ENCODE measurements at regions not wholly inside any gene's neighbourhood (a gene's known extent, or its start where the extent isn't known, plus 50 kb on each side); places are given as distances from the start of the nearest gene placed in this dataset.

GRCh38 chr9:106307670-106308069 lies 555.3 kb upstream of the ZNF462 start:
- no peak for TF ChIP-seq SUZ12 (IDR thresholded peaks at IDR 0.05; ENCODE audit: extremely low read depth, insufficient read depth, insufficient read length)
- no peak for TF ChIP-seq YY1 (IDR thresholded peaks at IDR 0.05; ENCODE audit: insufficient read depth, insufficient read length)
